Muscle of leg (tissue), 3 donors: ENCODE measurements at regions not wholly inside any gene's neighbourhood (a gene's known extent, or its start where the extent isn't known, plus 50 kb on each side); places are given as distances from the start of the nearest gene placed in this dataset.

ENCODE experiments used
- DNase-seq: peaks from one replicate; pipeline ENCODE4 v3.0.0; 2013
- H3K27ac ChIP-seq: one replicate; pipeline ENCODE4 v1.5.1; 2013; ENCODE audit warnings: mild to moderate bottlenecking, low read length, control low read depth
- H3K27me3 ChIP-seq: one replicate; pipeline ENCODE4 v1.6.1; 2013; ENCODE audit warnings: low read length; ENCODE audit not compliant: control insufficient read depth, insufficient read depth
- H3K36me3 ChIP-seq: one replicate; pipeline ENCODE4 v1.6.1; 2013; ENCODE audit warnings: low read length; ENCODE audit not compliant: control insufficient read depth, insufficient read depth
- H3K4me1 ChIP-seq: one replicate; pipeline ENCODE4 v1.6.1; 2013; ENCODE audit warnings: low read length; ENCODE audit not compliant: control insufficient read depth, insufficient read depth
- H3K4me3 ChIP-seq: one replicate; pipeline ENCODE4 v1.5.1; 2013; ENCODE audit warnings: low read length, control low read depth
- H3K9me3 ChIP-seq: replicated peaks from 2 replicates; pipeline ENCODE4 v1.6.1; 2013; ENCODE audit warnings: low read depth, low read length; ENCODE audit not compliant: control insufficient read depth
- WGBS: methylation state at CpG from one replicate; pipeline ENCODE4 v1.1.5; 2013; ENCODE audit warnings: missing lambda C conversion rate; ENCODE audit not compliant: insufficient coverage; 5-methylcytosine and 5-hydroxymethylcytosine counted together

- no peaks in the 10 kb centered on the region for H3K4me1 ChIP-seq
- no peaks in the 10 kb centered on the region for H3K36me3 ChIP-seq
- H3K4me3 ChIP-seq: no peak overlapping the region
- WGBS: 53% methylated on average over 2 of the region's 4 CpGs
- no peak overlapping the region for H3K27ac ChIP-seq
- no peaks in the 10 kb centered on the region for H3K9me3 ChIP-seq
- no peaks in the 10 kb centered on the region for H3K27me3 ChIP-seq
- DNase-seq: no peak
Measured at GRCh38 chr10:58930500-58930899, 245.9 kb upstream of the PHYHIPL start.

GRCh38 chr10:58932126-58932525 is 244.3 kb upstream of the PHYHIPL start:
- Histone ChIP-seq H3K27ac (no peak overlapping the region), H3K9me3 (no peaks in the 10 kb centered on the region), H3K27me3 (no peaks in the 10 kb centered on the region), H3K36me3 (no peaks in the 10 kb centered on the region), H3K4me1 (no peaks in the 10 kb centered on the region), H3K4me3 (no peak overlapping the region)
- WGBS: 73% methylated on average over 2 of the region's 3 CpGs
- no peak for DNase-seq

GRCh38 chr10:58932577-58933314 is 243.7 kb upstream of the PHYHIPL start:
- no CpG with 5 or more reads among the region's 5 CpGs for WGBS
- no peak overlapping the region for H3K27ac ChIP-seq

GRCh38 chr10:58936364-58936763 is 240.1 kb upstream of the PHYHIPL start:
- Histone ChIP-seq H3K27me3 (no peaks in the 10 kb centered on the region), H3K4me3 (no peak overlapping the region), H3K4me1 (no peaks in the 10 kb centered on the region), H3K27ac (no peak overlapping the region), H3K36me3 (no peaks in the 10 kb centered on the region), H3K9me3 (no peaks in the 10 kb centered on the region)
- WGBS: 75% methylated on average over 1 of the region's 3 CpGs
- no peak for DNase-seq

More at GRCh38 chr10:58932577-58933314, 243.7 kb upstream of the PHYHIPL start:
- no peaks in the 10 kb centered on the region for H3K27me3 ChIP-seq
- H3K36me3 ChIP-seq: no peaks in the 10 kb centered on the region
- no peaks in the 10 kb centered on the region for H3K9me3 ChIP-seq
- no peaks in the 10 kb centered on the region for H3K4me1 ChIP-seq
- DNase-seq: no peak
- H3K4me3 ChIP-seq: no peak overlapping the region

- no peak for DNase-seq
- no peak overlapping the region for H3K4me3 ChIP-seq
- WGBS: 97% methylated on average over 6 of the region's 9 CpGs
- H3K36me3 ChIP-seq: no peaks in the 10 kb centered on the region
- H3K27ac ChIP-seq: no peak overlapping the region
- H3K9me3 ChIP-seq: no peaks in the 10 kb centered on the region
- no peaks in the 10 kb centered on the region for H3K27me3 ChIP-seq
- no peaks in the 10 kb centered on the region for H3K4me1 ChIP-seq
Measured at GRCh38 chr10:58937423-58937822, 239.0 kb upstream of the PHYHIPL start.

- Histone ChIP-seq H3K27me3 (no peaks in the 10 kb centered on the region), H3K4me3 (no peak overlapping the region), H3K9me3 (no peaks in the 10 kb centered on the region), H3K27ac (no peak overlapping the region), H3K36me3 (no peaks in the 10 kb centered on the region), H3K4me1 (no peaks in the 10 kb centered on the region)
- DNase-seq: no peak
Measured at GRCh38 chr10:58942724-58943123, 233.7 kb upstream of the PHYHIPL start.

- Histone ChIP-seq H3K27ac (no peak overlapping the region), H3K9me3 (no peaks in the 10 kb centered on the region), H3K27me3 (no peaks in the 10 kb centered on the region), H3K4me1 (no peaks in the 10 kb centered on the region), H3K4me3 (no peak overlapping the region), H3K36me3 (no peaks in the 10 kb centered on the region)
- no peak for DNase-seq
- WGBS: no CpG with 5 or more reads among the region's 1 CpG
Measured at GRCh38 chr10:58943256-58943890, 233.1 kb upstream of the PHYHIPL start.

- no peaks in the 10 kb centered on the region for H3K9me3 ChIP-seq
- H3K27ac ChIP-seq: no peak overlapping the region
- no peak for DNase-seq
- H3K36me3 ChIP-seq: no peaks in the 10 kb centered on the region
- no peaks in the 10 kb centered on the region for H3K27me3 ChIP-seq
- H3K4me3 ChIP-seq: no peak overlapping the region
- H3K4me1 ChIP-seq: no peaks in the 10 kb centered on the region
Measured at GRCh38 chr10:58943960-58944359, 232.5 kb upstream of the PHYHIPL start.

- peak; percentile 49 for DNase-seq
- no peaks in the 10 kb centered on the region for H3K36me3 ChIP-seq
- H3K4me1 ChIP-seq: peaks cover 11% of the 10 kb centered on the region
- H3K27ac ChIP-seq: peak overlapping the region; percentile 21
- no peak overlapping the region for H3K4me3 ChIP-seq
- no CpG with 5 or more reads among the region's 4 CpGs for WGBS
- no peaks in the 10 kb centered on the region for H3K9me3 ChIP-seq
- no peaks in the 10 kb centered on the region for H3K27me3 ChIP-seq
Measured at GRCh38 chr10:58948303-58948702, 228.1 kb upstream of the PHYHIPL start.

- Histone ChIP-seq H3K9me3 (no peaks in the 10 kb centered on the region), H3K27ac (peak overlapping the region; percentile 95), H3K36me3 (no peaks in the 10 kb centered on the region), H3K27me3 (no peaks in the 10 kb centered on the region), H3K4me1 (peaks cover 11% of the 10 kb centered on the region), H3K4me3 (no peak overlapping the region)
- 93% methylated on average over 1 of the region's 1 CpG for WGBS
- no peak for DNase-seq
Measured at GRCh38 chr10:58950618-58951017, 225.8 kb upstream of the PHYHIPL start.
